Myocyte (in vitro differentiated cells): ENCODE measurements at regions not wholly inside any gene's neighbourhood (a gene's known extent, or its start where the extent isn't known, plus 50 kb on each side); places are given as distances from the start of the nearest gene placed in this dataset.
A peak's percentile ranks its signal among the peaks of the same experiment; 100 is the strongest.

Experiments used
- DNase-seq: peaks from one replicate; pipeline ENCODE4 v3.0.0-alpha.2; 2012; ENCODE audit warnings: low read depth

DNA sequence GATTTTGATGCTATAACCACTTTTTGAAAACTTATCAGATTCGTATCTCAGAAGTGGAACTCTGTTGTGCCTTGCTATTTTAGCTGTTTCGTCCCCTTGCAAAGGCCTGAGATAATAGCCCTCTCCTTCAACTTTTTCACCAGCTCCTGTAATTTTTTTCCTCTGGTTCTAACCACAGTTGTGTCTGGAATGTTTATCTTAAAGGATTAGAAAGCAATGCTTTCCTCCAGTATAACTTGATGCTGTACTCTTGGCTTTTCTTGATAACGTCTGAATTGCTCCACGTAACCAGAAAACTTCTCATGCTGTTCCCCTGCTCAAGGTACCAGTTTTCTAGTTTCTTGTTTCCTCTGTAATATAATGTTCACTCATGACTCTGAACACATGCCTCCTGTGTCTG is 209.4 kb downstream of the DTWD2 start:
- no peak for DNase-seq

DNA sequence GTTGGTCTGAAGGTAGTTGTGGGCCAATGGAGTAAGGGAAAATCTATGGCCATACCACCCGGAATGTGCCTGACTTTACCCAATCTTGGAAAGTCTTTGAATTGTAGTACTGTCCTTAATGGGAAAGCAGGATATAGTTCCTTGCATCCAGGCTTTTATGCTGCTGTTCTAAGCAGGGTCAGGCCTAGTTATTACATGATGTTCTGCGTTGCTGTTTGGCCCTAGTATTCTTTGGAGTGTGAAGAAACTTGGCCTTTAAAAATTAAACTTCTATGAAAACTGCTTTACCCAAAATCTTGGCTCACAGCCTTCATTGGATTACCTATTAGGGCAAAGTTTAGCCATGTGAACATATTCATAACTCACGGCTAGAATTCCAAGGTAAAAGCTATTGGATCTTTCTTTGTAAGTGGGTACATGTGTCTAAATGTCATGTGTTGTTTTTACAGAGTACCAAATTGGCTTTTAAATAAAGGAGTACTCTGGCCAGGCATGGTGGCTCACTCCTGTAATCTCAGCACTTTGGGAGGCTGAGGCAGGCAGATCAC is 211.1 kb downstream of the DTWD2 start:
- DNase-seq: no peak

DNA sequence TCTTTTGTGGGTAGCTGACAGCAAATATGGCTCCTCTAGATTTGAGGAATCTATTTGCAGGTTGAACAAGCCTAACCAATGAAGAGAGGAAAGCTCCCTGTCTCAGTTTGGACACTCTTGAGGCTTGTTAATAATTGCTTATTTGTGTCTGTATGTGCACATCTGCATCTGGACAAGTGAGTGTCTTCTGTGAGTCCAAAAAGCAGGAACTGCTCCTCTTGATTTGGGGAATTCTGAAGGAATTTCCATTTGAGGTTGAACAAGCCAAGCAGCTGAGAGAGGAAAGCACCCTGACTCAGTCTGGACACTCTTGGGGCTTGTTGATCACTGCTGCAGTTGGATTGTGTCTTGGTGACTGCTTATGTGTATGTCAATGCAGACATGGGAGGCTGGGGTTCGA is 211.6 kb downstream of the DTWD2 start:
- DNase-seq: no peak

DNA sequence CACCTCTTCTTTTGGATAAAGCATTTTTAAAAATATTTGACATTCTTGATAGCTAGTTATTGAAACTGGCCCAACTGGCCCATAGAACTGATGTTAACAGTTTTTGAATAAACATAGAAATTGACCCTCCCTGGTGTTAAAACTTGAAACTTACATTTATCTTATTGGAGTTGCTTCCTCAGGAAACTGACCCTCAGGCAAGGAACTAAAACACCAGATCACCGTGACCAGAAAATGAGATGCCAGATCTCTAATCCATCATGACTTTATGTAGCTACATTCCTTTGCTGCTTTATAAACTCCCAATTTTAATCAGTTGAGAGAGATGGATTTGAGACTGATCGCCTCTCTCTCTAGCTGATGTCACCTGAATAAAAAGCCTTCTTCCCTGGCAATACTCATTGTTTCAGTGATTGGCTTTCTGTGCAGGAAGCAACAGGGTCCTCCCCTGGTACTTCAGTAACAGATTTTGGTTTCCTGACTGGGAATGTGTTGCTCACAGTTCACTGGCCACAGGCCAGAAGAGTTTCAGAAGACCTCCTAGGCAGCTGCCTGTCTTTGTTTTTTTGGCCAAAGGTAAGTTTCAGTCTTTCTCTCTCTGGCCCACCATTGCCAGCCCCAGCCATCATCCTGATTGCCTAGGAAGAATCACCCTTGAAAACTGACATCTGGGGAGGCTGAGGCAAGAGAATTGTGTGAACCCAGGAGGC is 212.4 kb downstream of the DTWD2 start:
- DNase-seq: no peak

DNA sequence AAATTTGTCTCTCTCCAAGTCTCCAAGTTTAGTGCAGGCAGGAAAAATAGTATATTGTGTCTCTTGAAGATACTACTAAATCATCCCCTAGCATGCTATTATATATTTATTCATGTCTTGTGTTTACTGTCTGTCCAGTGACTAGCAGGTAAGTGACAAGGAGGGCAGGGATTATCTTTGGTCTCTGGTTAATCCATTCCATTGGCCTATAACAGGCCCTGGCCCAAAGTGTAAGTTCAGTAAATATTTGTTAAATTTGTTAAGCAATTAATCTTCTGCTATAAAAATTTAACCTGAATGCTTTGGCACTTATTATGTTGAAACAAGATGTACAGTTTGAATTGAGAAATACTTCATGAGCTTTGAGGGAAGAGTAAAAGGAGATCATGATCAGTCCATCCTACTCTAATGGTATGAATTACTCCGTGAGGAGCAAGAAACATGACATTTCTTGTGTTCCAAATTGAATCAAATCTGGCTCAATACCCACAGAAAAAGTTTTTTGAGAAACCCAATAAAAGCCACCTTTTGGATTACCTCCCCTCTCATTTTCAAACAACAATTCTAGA is 219.7 kb downstream of the DTWD2 start:
- no peak for DNase-seq

DNA sequence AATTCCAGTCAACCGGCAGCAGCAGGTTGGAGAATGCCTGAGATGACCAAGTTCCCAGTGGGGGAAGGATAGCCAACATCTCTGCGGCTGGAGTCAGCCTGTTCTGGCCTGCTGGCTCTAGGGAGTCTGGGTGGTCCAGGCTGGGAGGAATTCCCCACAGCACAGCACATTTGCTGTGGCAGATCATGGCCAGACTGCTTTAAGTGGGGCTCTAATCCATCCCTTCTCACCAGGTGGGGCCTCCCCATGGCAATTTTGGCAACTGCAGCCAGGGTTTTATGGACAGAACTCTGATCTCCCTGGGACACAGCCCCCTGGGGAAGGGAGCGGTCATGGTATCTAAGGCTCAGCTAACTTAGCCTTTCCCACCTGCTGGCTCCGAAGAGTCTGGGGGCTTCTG is 226.1 kb downstream of the DTWD2 start:
- no peak for DNase-seq

DNA sequence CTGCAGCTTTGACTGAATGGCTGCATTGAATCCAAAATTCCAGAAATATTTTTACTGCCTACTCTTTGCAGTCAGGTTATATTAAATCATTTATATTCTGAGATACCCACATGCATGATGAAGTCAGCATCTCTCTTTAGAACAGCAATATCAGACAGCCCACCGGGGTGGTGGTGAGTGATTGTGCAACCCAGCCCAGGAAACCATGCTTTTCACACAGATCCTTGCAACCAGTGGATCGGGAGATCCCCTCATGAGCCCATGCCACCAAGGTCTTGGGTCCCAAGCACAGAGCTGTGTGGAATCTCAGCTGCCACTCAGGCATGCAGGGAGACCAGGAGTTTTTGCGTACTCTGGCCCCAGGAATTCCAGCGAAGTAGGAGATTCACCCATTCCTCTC is 226.5 kb downstream of the DTWD2 start:
- DNase-seq: no peak

DNA sequence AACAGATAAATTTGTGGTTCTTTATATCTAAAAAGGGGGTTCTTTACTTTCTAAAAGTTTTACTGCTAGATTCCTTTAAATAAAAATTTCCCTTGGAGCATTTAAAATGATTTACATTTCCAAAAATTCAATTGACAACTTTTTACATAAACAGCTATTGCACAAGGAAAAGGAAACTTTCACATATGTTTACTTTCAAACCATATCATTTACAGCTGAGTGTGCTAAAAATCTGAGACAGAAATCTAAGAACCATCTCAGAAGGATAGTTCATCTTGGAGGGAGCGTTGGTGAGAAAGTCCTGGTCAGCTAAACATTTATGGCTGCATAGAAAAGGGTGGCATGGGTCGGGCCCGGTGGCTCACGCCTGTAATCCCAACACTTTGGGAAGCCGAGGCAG is 235.4 kb downstream of the DTWD2 start:
- DNase-seq: no peak

DNA sequence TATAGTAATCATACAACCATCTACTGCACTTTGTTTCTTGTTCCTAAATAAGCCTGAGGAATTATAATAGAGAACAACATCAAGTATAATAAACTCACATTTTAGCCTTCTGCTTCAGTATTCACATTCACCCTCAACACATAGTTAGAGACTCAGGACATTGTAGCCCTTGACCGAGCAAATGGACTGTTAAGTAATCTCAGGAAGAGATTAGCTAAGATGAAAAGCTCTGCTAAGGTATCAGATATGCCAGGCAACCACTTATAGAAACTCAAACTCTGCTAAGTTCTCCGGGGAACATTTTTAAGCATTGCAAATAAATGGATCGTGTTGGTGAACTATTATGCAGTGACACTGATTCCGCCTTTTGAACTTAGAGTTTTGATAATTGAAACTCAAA is 252.0 kb downstream of the DTWD2 start:
- no peak for DNase-seq

DNA sequence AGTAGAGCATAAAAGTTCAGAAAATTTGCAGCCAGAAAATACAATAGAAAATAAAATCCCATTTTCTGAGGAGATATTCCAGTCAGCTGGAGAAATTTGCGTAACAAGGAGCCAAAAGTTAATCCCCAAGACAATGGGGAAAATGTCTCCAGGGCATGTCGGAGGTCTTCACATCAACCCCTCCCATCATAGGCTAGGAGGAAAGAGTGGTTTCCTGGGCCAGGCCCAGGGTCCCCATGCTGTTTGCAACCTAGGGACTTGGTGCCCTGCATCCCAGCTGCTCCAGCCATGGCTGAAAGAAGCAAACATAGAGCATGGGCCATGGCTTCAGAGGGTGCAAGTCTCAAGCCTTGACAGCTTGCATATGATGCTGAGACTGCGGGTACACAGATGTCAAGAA is 255.0 kb downstream of the DTWD2 start:
- no peak for DNase-seq

DNA sequence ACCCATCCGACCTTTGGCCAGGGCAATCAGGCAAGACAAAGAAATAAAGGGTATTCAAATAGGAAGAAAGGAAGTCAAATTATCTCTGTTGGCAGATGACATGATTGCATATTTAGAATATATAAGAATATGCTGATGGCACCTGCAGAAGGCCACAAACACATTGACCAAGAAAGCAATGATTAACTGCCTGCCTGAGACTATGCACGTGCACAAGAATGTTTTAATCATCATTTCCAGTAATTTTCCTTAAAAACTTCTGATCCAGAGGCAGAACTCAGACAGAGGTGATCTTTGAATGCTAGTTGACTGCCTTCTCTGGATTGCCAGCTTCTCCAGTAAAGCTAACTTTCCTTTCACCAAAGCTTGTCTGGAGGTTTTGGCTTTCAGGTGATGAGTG is 260.2 kb downstream of the DTWD2 start:
- no peak for DNase-seq

DNA sequence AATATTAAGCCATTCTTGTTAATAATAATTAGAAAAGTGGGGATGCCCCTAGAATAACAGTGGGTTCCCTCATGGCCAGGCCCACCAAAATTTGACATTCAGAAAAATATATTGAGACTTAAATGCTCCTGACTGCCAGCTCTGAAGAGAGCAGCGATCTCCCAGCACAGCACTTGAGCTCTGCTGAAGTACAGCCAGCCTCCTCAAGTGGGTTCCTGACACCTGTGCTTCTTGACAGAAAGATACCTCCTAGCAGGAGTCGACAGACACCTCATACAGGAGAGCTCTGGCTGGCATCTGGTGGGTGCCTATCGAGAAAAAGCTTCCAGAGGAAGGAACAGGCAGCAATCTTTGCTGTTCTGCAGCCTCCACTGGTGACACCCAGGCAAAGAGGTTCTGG is 261.5 kb downstream of the DTWD2 start:
- DNase-seq: no peak

DNA sequence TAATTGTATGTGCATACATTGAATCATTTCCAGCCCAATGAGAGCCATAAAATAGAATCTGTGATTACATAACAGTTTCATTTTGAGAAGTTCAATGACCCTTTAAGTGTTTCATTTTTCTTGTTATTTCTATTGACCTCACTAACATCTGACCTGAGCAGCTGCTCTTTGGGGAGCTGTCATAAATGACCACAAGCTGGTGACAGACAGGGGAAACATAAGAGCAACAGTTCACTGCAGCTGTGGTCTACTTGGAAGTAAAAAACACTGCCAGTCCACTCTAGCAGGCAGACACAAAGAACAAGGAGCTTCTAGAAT is 265.4 kb downstream of the DTWD2 start:
- peak; percentile 78 for DNase-seq

DNA sequence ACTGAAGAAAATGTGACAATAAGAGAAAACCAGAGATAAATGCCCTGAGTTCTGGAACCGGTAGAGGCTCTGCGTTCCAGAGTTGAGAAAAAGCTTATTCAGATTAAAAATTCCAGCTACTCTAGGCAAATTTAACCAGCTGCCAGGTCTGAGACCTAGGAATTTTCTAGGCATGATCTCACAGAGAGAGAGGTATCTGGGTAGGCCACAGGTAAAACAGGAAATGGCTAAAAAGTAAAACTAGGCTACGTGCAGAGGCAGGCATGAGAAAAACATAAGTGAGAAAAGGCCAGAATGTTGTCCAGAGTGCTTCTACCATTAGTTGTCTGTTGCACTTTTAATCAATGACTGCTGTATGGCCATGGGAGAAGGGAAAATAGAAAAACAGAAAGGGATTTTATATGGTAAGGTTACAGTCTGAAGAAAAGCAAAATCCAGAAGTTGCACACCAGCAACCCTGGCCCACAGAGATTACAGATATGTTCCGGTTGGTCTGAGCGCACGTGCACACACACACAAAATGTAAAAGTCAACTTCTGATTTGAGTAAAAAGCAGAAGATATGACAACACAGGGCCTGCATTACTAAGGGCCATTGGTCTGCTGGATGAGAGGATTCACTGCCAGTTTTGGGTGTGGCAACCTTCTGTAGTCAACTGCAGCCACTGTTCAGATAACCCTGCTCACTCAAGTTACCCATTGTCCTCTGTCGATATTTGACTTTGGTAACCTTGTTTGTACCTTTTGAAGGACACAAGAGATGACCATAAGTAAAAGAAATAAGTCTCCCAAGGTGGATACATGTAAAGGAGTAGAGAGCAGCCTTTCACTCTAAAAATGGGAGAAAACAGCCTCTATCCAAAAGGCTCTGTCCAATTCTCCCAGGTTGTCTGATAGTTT is 266.0 kb downstream of the DTWD2 start:
- peak; percentile 35 for DNase-seq

DNA sequence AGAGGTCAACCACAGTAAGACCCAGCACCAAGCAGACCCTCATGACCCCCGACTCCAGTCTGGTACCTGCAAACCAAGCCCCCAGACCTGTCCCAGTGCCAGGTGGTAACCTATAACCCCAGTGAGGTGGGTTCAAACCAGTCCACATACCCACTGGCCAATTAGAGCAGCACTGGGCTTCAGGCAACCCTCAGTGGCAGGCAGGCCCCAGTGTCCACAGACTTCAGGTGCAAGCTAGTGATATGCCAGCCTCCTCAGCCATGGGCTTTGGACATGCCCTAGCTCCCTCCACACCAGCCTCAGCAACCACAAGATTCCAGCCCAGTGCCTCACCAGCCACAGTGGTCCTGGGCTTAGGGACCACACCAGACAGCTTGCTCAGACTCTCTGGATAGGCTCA is 276.6 kb downstream of the DTWD2 start:
- DNase-seq: no peak

DNA sequence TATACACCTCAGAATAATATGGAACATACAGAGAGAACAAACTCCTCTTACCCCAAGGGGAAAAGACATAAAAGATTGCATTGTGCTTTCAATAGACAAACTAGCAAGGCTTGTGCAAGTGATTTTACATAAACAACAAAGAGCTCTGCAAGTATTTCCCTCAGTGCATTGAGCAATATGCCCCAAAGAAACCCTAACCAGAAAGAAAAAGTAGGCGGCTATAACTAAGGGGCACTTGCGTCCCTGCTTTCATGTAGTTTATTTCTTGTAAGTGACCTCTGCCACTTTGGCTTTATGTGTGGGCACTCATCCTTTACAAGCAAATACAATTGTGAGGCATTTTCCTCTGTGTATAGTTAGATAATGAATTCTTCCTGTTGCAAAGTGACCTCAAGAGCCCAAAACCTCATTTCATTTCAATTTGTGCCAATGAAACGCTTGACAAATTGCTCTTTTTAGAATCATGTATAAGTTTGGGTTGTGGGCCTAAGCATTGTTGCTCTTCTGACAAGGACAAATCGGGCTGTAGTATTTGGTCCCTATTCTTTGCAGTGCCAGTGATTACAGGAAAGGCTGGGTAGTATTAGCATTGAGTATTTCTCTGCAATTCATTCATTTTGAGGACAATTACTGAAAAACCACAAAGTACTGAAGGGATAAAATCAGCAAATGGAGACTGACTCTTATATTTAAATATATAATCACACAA is 282.2 kb downstream of the DTWD2 start:
- DNase-seq: no peak

DNA sequence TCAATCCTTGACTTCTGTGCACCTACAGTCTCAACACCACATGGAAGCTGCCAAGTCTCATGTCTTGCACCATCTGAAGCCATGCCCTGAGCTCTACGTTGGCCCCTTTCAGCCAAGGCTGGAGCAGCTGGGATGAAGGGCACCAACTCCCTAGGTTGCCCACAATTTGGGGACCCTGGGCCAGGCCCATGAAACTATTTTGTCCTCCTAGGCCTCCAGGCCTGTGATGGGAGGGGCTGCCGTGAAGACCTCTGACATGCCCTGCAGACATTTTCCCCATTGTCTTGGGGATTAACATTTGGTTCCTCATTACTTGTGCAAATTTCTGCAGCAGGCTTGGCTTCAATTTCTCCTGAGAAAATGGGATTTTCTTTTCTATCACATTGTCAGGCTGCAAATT is 285.1 kb downstream of the DTWD2 start:
- no peak for DNase-seq

DNA sequence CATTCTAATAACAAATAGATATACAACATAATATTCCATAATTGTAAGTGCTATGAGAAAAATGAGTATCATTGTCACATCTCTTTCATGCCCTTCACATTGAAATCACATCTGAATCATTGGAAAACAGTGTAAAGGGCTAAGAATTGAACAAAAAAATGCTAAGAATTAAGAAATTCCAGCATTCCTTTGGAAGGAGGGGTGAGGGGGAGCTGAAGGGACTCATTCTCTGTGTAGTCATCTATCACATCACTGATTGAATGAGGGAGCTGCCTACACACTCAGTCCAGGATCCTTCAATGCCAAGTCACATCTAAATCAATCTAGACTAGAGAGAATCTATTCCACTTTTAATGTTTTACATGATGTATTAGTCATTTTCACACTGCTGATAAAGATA is 286.6 kb downstream of the DTWD2 start:
- DNase-seq: no peak

DNA sequence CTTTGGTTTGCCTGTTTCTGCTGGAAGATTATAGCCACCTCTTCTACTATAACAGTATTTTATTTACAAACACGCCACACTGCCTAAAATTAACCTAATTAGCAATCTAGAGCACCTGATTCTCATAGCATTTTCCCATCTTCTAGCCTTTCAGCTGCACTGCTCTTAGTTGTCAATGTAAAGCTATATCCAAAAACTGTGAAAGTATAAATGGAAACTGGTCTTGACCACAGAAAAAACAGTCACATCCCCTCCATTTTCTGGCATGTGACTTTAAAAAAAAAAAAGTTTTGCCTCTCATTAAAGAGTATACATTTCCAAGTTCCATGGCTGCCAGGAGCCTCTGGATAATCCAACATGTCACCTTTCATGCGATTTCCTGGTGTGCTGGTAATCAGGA is 287.8 kb downstream of the DTWD2 start:
- no peak for DNase-seq

DNA sequence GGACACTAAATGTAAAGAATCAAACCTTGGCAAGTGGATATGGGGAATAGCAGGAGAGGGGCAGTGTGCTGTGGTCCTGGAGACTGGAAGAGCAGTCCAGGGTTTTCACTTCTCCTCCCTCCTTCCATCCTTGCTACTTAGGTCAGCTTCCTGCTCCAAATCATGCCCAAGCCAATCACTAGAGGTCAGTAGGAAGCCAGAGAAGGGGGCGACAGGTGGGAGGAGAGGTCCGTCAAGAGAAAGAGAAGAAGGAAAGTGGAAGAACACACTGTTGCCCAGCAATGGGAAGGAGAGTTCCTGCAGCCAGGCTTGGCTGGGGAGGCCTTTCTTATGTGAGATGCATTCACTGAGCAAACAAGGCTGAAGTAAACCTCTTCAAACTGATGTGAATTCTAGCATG is 289.6 kb downstream of the DTWD2 start:
- no peak for DNase-seq

DNA sequence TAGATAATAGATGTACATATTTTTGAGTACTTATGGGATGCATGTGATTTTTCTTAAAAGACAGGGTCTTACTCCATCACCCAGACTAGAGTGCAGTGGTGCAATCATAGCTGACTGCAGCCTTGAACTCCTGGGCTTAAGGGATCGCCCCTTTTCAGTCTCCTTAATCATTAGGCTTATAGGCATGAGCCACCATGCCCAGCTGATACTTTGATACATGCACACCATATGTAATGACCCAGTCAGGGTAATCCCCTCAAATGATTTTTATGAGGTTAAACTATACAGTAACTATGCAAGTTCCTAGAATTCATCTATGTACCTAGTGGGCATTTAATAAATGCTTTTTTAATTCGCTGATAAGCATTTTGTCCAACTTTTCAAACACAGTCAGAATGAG is 292.3 kb downstream of the DTWD2 start:
- DNase-seq: no peak
